ENCODE measurements at regions not wholly inside any gene's neighbourhood (a gene's known extent, or its start where the extent isn't known, plus 50 kb on each side); places are given as distances from the start of the nearest gene placed in this dataset.
"Not testable (repeated sequence)": the region's sequence is repeated elsewhere in the genome, so short reads cannot be mapped to it uniquely, and the experiment has no call there.

DNA sequence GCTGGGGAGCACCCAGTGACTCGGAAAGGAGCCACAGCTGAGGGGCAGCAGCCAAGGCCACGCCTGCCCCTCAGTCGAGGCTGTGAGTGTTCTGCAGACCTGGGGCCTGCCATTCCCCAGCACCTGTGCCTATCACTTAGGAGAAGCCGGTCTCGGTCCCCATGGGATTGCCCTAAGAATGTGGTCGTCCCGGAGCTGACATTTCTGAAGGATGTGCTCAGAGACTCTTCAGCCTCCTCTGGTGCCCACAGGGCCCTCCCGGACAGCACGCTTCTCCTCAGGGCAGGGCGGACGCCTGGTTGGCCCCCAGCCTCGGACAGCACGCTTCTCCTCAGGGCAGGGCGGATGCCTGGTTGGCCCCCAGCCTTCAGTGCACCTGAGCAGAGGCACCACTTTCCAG is 223.9 kb downstream of the ERMARD start:
- DNase-seq (ENCODE audit: low read depth): no peak
- TF ChIP-seq POLR2A (IDR thresholded peaks at IDR 0.05; ENCODE audit: extremely low read depth, insufficient read length) (no peak), MYC (IDR thresholded peaks at IDR 0.05; ENCODE audit: low read depth, low read length) (no peak)
- TF ChIP-seq, protein P1, sequence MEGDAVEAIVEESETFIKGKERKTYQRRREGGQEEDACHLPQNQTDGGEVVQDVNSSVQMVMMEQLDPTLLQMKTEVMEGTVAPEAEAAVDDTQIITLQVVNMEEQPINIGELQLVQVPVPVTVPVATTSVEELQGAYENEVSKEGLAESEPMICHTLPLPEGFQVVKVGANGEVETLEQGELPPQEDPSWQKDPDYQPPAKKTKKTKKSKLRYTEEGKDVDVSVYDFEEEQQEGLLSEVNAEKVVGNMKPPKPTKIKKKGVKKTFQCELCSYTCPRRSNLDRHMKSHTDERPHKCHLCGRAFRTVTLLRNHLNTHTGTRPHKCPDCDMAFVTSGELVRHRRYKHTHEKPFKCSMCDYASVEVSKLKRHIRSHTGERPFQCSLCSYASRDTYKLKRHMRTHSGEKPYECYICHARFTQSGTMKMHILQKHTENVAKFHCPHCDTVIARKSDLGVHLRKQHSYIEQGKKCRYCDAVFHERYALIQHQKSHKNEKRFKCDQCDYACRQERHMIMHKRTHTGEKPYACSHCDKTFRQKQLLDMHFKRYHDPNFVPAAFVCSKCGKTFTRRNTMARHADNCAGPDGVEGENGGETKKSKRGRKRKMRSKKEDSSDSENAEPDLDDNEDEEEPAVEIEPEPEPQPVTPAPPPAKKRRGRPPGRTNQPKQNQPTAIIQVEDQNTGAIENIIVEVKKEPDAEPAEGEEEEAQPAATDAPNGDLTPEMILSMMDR (IDR thresholded peaks at IDR 0.05; ENCODE audit: low read depth, low read length): no peak
- TF ChIP-seq, protein P2, sequence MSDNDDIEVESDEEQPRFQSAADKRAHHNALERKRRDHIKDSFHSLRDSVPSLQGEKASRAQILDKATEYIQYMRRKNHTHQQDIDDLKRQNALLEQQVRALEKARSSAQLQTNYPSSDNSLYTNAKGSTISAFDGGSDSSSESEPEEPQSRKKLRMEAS (IDR thresholded peaks at IDR 0.05; ENCODE audit: low read depth, low read length): no peak
- H3K4me3 ChIP-seq (ENCODE audit: low read depth, low read length): no peak overlapping the region

DNA sequence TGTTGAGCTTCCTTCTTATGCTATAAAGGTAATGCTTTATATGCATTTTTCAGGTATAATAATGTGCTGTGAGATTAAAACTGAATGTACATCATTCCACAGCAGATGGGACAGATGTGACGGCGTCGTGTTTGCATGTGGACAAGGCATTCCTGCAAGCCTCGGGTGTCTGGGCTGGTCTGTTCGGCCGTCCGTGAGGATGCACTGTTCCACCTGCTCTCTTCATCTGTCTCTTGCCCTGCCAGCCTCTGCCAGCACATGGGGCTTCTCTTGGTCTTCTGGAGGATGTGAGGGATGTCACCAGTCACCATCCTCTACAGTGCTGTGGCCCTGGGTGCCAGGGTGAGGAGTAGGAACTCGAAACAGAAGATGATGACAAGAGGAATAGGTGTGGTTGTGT is 223.2 kb downstream of the ERMARD start:
- H3K4me3 ChIP-seq (ENCODE audit: low read depth, low read length): no peak overlapping the region
- no peak for TF ChIP-seq POLR2A (IDR thresholded peaks at IDR 0.05; ENCODE audit: extremely low read depth, insufficient read length)
- no peak for TF ChIP-seq MYC (IDR thresholded peaks at IDR 0.05; ENCODE audit: low read depth, low read length)
- TF ChIP-seq, protein P2 (IDR thresholded peaks at IDR 0.05; ENCODE audit: low read depth, low read length): no peak
- TF ChIP-seq, protein P1 (IDR thresholded peaks at IDR 0.05; ENCODE audit: low read depth, low read length): no peak
- DNase-seq (ENCODE audit: low read depth): no peak

DNA sequence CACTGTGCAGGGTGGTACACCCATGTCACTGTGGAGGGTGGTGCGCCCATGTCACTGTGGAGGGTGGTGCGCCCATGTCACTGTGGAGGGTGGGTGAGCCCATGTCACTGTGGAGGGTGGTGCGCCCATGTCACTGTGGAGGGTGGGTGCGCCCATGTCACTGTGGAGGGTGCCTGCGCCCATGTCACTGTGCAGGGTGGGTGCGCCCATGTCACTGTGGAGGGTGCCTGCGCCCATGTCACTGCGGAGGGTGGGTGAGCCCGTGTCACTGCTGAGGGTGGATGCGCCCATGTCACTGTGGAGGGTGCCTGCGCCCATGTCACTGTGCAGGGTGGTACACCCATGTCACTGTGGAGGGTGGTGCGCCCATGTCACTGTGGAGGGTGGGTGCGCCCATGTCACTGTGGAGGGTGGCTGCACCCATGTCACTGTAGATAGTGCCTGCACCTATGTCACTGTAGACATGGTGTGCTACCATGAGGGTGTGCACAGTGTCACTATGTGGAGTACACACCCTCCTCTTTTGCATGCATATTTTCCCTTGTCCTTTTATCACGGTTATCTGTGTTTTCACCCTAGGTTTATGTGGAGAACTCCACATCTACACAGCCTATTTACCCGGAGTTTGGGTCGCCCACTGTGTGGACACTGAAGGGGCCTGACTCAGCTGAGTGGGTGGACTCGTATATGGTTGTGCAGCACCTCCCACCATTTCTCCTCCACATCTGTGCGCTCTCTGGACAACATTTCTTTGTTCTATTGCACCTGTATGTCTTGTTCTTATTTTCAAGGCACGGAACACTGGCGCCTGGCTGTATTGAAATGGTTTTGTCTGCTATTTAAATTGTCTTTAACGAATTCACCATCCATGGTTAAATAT is 222.4 kb downstream of the ERMARD start:
- not testable (repeated sequence) for DNase-seq (ENCODE audit: low read depth); H3K4me3 ChIP-seq (ENCODE audit: low read depth, low read length)

DNA sequence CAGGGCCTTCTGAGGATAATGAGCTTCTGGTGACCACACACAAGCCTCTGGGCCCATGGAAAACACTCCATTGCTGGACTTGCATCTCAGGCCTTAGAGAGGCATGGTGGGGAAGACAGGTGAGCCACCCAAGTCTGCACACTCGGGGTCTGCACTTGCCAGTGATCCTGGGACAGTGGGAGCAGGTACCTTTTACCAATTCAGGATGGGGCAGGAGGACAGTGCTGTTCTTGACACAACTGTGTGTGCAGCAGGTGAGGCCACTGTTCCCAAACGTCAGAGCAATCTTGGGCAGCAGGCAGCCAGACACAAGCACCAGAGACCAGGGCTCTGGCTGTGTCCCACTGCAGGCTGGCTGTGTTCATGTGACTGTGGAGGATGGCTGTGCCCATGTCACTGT is 221.3 kb downstream of the ERMARD start:
- TF ChIP-seq POLR2A (IDR thresholded peaks at IDR 0.05; ENCODE audit: extremely low read depth, insufficient read length): no peak
- TF ChIP-seq, protein P1 (IDR thresholded peaks at IDR 0.05; ENCODE audit: low read depth, low read length): no peak
- TF ChIP-seq, protein P2 (IDR thresholded peaks at IDR 0.05; ENCODE audit: low read depth, low read length): no peak
- TF ChIP-seq MYC (IDR thresholded peaks at IDR 0.05; ENCODE audit: low read depth, low read length): no peak
- no peak overlapping the region for H3K4me3 ChIP-seq (ENCODE audit: low read depth, low read length)
- no peak for DNase-seq (ENCODE audit: low read depth)

DNA sequence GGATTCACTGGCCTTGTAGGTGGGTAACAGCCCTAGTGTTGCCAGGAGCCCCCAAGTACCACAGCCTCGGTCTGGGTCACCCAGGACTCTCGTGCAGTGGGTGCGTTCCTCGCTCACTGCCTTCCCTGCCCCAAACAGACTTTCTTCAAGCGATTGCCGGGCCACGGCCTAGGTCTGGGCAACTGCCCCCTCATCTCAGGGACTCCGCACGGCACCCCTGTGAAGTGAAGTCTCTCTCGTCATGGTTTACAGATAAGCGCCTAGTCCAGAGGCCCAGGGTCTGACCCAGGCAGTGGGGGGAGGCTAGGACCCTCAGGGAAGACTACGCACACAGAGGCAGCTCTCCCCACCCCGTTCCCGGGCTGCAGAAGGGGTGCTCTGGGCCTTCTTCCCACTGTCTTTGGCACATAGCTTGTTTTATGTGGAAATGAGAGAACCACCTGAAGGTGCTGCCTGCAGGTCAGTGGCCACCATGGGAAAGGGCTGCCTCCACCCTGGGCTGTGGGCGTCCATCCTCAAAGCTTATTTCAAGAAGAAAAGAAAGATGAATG is 220.8 kb downstream of the ERMARD start:
- DNase-seq (ENCODE audit: low read depth): no peak
- H3K4me3 ChIP-seq (ENCODE audit: low read depth, low read length): no peak overlapping the region
- TF ChIP-seq, protein P2 (IDR thresholded peaks at IDR 0.05; ENCODE audit: low read depth, low read length): no peak
- TF ChIP-seq MYC (IDR thresholded peaks at IDR 0.05; ENCODE audit: low read depth, low read length) (no peak), POLR2A (IDR thresholded peaks at IDR 0.05; ENCODE audit: extremely low read depth, insufficient read length) (no peak)
- TF ChIP-seq, protein P1 (IDR thresholded peaks at IDR 0.05; ENCODE audit: low read depth, low read length): no peak

DNA sequence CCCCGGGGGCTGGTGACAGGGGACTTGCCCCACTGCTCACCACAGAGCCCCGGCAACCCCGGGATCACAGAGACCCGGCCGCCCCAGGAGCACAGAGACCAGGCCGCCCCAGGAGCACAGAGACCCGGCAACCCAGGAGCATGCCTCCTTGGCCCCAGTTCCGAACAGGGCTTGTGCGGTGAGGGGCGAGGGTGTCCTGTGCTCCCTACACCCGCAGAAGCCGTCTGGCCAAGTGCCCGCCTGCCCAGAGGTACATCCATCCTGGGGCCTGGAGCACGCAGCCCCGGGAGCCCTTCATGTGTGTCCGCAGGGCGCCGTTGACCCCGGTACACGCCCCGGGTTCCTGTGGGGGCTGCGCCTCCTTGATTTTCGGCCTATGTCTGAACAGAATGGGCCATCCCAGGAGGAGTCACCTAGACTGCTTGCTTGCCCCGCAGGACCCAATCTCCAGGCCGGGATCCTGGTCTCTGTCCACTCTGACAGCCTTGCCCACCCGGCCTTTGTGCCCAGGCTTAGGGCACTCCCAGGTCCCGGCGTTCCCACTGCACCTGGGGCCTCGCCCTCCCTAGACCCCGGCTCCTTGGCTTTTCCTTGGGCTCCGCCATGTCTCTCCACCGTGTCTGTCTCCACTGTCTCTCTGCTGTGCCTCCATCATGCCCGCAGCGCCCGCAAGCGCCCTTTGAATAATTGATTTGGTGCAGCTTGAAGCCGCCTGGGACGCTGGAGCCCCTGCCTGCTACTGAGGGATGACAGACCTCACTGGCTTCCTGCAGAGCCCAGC is 219.8 kb downstream of the ERMARD start:
- H3K4me3 ChIP-seq (ENCODE audit: low read depth, low read length): no peak overlapping the region
- no peak for DNase-seq (ENCODE audit: low read depth)

More for the DNA sequence above, 219.8 kb downstream of the ERMARD start:
- TF ChIP-seq POLR2A (IDR thresholded peaks at IDR 0.05; ENCODE audit: extremely low read depth, insufficient read length) (no peak), MYC (IDR thresholded peaks at IDR 0.05; ENCODE audit: low read depth, low read length) (no peak)
- TF ChIP-seq, protein P1 (IDR thresholded peaks at IDR 0.05; ENCODE audit: low read depth, low read length): no peak
- TF ChIP-seq, protein P2 (IDR thresholded peaks at IDR 0.05; ENCODE audit: low read depth, low read length): no peak
